ENCODE measurements at regions not wholly inside any gene's neighbourhood (a gene's known extent, or its start where the extent isn't known, plus 50 kb on each side); places are given as distances from the start of the nearest gene placed in this dataset.
"Not testable (repeated sequence)": the region's sequence is repeated elsewhere in the genome, so short reads cannot be mapped to it uniquely, and the experiment has no call there.

DNA sequence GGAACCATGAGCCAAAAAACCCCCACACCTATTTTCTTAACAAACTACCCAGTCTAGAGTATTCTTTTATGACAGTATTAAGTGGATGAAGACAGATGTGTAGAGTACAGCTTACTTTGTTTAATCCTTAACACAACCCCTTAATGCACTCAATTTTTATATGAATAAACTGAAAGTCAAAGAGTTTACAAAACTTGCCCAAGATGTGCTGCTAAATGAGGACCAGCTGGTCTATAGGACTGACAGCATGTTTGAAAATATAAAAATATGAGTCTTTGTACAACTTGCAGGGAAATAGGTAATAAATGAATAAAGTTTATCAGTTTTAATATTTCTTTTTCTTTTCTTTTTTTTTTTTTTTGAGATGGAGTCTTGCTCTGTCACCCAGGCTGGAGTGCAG, 102.3 kb downstream of the ZFY start:
- no peak for DNase-seq

DNA sequence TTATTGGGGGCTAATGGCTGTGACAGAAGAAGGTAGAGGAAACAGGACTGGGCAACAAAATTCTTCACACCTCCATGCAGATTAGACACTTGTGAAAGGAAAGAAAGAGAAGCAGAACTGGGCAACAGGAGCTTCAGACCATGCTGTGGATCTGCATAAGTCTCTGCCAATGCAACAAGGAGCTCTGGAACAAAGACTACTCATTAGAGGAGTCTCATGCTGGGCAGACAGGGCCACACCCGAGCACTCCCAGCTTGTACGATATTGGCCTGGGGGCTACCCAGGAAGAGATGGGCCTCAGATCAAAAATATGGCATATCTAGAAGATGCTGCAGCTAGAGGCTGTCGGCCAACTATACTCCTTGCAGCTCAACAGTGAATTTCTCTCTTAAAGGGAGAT, 105.2 kb downstream of the ZFY start:
- DNase-seq, result no peak

DNA sequence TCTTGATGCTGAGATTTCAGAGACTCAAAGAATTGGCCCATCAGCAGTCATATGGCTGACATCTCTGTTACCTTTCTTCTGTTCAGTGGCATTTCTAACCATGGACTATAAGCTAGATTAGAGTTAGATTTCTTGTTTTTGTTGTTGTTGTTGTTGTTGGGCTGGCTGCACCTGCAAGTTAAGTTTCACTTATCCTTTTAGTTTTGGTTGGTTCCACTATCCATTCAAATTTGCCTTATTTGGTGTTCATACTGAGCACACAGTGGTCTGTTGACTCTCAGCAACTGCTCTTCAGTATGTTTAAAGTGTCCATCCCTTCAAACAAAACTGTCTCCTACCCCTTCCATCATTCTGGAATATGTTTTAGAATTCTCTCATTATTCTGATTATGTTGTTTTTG, 106.8 kb downstream of the ZFY start:
- no peak for DNase-seq

DNA sequence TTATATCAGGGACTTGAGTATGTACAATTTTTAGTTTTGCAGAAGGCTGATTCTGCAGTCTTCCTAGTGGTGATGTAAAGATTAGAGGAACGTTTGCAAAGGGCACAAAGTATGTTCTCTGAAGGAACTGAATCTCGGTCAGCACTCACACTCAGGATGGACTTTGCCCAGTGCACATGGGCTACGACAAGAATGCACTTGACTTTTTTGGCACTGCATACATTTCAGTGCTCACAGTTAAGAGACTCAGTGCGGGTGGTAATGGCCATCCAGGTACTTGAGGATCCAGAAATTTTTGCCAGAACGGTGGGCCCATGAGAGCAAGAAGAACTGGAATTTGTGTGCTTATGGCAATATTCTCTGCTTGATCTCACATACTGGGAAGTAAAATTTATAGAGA, 107.7 kb downstream of the ZFY start:
- no peak for DNase-seq

DNA sequence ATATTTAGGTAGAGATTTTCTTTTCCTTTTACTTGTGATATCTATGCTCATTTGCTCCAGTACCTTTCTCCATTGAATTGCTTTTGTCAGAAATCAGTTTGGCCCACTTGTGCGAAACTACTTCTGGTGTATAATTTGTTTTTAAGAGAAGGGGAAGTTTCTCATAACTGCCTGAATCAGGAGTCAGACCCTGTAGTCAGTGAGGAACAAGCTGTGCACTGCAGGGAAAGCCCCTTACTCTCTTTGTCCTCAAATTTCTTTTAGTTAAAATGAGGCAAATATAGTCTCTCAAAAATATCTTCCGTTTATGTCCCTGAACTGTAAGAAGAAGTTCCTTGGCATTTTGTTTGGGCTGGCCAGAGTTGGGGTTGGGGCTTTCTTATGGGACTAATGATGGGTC, 109.9 kb downstream of the ZFY start:
- DNase-seq, result no peak

DNA sequence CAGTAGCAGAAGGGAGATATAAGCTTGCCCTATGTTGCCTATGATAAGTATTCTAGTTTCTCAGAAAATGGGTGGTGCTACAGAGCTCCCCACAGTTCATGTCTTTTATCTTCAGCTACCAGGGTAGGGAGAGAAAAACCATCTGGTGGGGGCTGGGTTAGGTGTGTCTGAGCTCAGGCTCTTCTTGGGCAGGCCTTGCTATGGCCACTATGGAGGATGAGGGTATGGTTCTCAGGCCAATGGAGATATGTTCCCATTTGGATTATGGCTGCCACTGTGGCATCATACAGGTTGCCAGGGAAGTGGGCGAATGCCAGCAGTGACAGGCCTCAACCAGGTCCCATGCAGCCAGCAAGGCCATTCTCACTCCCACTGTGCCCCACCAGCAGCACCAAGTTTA, 120.3 kb downstream of the ZFY start:
- not testable (repeated sequence) for DNase-seq

DNA sequence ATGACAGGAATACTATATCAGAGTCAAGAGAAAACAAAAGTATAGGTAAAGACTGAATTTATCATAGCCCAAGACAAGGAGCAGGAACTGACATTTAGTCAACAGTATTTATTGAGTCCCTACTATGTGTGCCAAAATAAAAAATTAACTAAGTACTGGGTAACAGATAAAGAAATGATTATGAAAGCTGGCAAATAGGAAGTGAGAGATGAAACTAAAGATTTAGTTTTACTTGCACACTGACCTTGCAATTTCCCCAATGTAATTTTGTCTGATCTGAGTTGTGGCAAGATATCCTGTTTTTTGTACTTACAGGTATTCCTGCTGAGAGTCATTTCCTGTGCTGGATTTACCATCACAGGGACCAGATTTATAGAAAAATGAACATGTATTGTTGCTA, 123.2 kb downstream of the ZFY start:
- not testable (repeated sequence) for DNase-seq

DNA sequence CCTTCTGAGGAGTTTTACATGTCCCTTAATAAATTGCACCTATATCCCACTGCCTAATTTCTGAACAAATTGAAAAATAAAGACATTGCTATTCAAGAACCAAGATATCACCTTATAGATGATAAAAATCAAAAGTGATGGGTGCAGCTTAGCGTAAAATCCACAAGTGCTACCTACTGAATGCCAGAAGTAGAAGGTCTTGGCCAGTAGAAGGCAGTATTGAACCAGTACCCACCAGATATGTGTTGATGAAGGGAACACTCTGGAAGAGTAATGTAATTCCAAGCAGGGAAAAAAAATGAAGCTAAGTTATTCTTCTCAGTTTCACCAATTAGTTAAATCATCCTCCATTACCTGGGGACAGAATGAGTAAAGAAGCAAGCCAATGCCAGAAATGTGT, 125.5 kb downstream of the ZFY start:
- not testable (repeated sequence) for DNase-seq

DNA sequence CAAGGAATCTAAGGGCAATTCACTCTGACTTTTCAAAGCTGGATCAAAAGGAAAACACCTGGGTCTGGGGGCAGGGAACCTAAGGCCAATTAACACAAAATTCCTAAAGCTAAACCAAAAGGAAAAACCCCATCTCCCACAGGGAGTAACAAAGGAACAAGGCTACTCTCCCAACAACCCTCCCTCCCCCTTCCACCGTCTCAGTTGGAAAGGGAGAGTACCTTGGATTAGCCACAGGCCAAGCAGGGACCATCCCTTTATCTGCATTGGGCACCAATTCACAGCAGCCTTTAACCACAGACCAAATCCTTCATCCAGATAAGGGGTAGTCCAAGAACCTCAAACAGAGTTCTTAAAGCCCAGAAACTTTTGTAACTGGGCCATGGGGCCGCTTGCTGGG, 153.0 kb downstream of the ZFY start:
- DNase-seq, result not testable (repeated sequence)

DNA sequence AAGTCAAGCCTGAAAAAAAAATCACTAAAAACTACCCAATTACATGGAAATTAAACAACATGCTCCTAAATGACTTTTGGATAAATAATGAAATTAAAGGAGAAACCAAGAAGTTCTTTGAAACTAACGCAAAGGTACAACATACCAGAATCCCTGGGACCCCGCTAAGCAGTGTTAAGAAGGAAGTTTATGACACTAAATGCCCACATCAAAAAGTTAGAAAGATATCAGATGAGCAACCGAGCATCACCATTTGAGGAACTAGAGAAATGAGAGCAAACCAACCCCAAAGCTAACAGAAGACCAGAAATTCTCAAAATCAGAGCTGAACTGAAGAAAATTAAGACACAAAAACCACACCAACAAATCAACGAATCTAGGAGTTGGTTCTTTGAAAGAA, 173.5 kb downstream of the ZFY start:
- not testable (repeated sequence) for DNase-seq

DNA sequence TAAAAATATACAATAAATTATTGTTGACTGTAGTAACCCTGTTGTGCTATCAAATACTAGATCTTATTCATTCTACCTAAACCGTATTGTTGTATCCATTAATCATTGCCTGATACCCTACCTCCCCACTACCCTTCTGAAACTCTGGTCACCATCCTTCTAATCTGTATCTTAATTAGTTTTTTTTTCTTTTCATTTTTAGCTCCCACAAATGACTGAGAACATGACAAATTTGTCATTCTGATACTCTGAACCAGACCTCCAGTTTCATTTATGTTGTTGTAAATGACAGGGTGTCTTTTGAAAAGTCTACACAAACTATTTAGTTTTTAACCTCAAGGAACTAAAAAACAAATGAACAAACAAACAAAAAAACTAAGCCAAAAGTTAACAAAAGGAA, 185.1 kb downstream of the ZFY start:
- DNase-seq, result not testable (repeated sequence)

DNA sequence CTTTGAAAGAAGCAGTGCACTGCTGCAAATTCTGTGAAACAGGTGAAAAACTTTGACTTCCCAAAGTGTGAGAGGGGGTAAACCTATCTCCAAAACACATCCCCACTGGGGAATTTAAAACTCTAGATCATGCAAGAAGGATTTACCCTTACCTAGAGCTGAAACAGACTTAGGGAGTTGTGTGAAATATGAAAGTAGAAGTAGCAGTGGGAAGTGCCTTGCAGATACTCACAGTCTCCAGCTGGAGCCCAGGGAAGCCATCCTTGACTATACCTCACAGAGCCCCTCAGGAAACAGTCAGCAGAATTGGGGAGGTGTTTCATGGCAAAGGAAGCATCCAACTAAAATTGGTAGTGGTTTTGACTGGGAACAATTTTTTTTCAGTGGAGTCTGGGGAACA, 185.5 kb downstream of the ZFY start:
- DNase-seq, result not testable (repeated sequence)

DNA sequence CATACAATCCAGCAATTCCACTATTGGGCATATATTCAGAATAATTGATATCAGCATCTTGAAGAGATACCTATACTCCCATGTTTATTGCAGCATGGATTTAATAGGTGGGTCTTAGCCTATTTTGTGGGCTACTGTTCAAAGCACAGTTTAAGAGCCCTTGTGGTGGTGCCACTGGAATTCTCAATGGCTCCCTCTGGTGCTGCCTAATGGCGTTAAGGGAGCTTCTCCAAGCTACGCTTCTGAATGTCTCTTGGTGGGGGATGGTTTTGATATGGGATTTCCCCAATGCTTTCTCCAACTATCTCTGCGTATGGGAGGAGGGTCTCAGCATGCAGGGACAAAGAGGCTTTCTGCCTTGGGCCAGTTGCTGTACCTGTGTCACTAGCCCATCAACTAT, 188.3 kb downstream of the ZFY start:
- not testable (repeated sequence) for DNase-seq

DNA sequence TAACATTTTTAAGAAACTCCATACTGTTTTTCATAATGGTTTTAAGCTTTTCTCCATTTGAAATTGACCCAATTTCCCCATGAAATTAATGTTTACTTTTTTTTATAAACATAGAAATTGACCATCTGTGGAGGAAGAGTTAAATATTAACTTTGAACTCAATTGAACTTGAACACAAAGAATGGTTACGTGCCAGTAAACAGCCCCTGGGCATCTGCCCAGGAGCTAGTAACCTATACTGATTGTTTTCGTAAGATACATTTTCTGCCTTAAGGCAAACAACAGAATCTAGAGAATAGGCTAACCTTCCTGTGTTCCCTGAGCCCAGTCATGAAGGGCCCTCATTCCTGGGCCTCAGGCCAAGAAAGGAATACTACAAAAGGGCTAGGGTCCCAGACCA, 235.9 kb downstream of the ZFY start:
- peak in 1 of 3 experiments; percentile 0 for DNase-seq

DNA sequence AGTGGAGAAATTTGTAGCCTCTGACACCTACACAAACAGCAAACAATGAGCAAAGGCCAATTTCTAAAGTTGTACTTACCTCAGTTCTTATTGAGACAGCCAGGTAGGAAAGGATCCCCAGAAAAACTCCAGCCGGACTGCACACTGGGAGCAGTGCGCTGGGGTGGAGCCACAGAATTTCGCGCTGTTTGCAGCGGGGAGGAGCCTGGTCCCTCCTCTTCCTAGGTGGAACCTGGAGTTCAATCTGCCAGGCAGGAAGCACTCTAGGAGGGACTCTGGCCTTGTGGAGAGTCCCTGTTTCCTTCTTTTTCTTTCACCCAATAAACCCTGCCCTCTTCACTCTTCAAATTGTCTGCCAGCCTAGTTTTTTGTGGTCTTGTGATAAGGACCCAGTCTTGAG, 259.9 kb downstream of the ZFY start:
- not testable (repeated sequence) for DNase-seq

DNA sequence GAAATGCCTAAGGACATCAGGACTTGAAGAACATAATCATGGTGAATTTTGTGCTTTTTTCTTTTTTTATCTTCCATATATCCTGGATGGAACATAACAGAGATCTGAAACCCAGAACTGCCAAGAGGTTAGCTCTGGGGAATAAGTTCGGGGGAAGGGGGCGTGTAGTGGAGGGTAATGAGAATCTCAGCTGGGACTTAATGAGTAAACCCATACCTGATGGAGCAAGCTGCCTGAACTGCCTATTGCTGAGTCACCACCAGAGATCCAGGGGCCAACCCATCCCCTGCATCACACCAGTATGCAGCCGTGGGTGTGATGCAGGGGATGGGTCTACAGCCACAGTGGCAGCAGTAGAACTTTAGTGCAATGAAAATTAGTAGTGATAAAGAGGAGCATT, 267.1 kb downstream of the ZFY start:
- not testable (repeated sequence) for DNase-seq

DNA sequence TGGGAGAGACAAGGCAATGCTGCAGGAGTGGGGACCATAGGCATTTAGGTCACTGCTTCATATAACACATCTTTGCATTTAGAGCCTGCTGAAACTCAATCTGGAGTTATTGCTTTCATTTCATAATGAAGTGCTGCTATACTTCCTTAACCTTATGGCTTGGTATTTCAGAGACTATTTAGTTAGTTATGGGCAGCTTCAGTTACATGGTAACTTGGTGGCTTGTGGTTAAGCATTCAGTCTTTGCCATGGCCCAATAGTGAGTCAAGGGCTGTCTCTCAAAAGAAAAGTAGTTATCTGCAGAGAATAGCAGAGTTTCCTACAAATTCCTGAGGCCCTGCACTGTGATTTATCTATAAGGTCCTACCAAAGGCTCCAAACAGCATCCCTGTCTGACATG, 271.6 kb downstream of the ZFY start:
- DNase-seq, result not testable (repeated sequence)

DNA sequence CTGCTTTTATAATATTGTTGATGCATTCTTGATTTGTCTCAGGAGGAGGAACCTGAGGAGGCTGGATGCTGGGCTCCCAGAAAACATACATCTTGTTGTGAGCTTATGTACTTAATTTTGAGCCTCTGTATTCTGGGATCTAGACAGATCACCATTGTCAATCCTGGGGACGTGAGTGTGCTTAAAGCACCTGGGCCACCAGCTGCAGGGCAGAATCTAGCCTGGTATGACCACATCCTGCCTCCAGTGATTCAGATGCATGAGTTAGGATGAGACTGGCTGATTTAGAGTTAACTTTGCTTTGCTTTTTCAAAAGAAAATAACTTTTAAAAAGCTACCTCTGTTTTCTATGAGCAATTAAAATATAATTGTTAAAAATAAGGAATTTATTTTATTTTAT, 278.0 kb downstream of the ZFY start:
- not testable (repeated sequence) for DNase-seq

DNA sequence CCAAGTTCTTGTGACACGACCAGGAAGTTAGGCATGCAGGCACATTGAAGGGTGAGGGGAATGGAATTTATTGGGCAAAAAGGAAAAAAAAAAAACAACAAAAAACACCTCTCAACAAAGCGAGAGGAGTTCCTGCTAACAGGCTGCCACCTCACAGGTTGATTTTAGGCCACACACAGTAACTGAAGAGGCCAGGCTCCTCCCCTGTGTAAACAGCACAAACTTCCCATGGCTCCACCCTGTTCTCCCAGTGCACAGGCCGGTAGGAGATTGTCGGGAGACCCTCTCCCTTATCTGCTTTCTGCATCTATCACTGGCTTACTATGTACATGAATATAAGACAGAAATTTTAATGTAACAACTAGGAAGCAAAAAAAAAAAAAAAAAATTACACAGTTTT, 283.0 kb downstream of the ZFY start:
- DNase-seq, result not testable (repeated sequence)

DNA sequence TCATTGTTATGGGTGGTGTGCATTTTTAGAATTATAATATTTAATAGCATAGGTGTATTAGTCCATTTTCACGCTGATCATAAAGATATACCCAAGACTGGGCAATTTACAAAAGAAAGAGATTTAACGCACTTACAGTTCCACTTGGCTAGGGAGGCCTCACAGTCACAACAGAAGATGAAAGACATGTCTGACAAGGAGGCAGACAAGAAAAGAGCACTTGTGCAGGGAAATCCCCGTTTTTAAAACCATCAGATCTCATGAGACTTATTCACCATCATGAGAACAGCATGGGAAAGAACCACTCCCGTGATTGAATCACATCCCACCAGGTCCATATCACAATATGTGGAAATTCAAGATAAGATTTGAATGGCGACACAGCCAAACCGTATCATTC, 283.4 kb downstream of the ZFY start:
- DNase-seq, result not testable (repeated sequence)

DNA sequence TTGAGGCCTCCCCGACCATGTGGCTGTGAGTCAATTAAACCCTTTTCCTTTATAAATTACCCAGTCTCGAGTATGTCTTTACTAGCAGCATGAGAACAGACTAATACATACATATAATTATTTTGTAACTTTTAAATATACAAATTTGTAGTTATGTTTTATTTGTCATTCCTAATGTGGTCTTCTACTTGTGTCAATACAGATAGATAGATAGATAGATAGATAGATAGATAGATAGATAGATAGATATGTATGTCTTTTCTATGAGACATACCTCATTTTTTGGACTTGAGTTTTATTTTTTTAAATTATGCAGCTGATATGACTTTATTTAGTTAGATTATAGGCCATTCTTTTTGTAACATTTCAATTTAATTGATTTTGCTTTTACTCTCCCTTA, 316.0 kb upstream of the TGIF2LY start:
- not testable (repeated sequence) for DNase-seq

DNA sequence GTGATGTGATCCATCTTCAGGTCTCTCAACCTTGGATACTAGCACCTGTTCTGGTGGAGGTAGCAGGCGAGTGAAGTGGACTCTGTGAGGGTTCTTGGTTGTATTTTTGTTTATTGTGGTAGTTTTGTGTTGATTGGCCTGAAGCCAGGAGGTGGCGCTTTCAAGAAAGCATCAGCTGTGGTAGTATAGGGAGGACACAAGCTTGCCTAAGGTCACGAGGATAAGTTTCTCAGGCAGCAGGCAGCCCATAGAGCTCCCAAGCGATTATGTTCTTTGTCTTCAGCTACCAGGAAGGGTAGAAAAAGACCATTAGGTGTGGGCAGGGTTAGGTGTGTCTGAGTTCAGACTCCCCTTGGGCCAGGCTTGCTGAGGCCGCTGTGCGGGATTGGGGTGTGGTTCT, 290.8 kb upstream of the TGIF2LY start:
- DNase-seq, result not testable (repeated sequence)

DNA sequence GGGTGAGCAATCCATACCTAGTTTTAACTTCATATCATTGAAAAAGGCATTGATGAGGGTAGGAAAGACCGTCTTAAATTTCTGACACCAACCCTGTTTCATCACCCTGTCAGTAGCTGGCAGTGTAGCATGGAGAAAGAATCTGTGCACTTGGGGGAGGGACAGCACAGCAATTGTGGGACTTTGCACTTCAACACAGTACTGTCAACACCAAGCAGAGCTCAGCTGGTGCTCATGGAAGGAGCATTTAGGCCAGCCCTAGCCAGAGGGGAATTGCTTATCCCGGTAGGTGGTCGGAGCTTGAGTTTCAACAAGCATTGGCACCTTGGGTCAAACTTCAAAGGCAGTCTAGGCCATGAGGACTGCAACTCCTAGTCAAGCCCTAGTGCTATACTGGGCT, 281.6 kb upstream of the TGIF2LY start:
- not testable (repeated sequence) for DNase-seq

DNA sequence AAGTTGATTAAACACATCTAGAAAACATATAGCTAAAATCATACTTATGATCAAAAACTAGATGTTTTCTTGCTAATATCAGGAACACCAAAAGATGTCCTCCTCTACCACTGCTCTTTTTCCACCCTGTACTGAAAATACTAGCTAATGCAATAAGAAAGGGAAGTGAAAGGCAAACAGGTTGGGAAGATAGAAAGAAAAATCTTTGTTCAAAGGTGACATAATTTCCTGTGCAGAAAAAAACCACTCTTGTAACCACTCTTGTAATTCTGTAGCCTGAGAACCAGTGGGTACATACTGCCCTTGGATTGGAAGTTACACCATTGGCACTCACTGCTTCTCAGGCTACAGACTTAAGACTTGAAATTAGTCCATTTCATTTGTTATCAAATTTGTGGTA, 258.9 kb upstream of the TGIF2LY start:
- DNase-seq, result not testable (repeated sequence)

DNA sequence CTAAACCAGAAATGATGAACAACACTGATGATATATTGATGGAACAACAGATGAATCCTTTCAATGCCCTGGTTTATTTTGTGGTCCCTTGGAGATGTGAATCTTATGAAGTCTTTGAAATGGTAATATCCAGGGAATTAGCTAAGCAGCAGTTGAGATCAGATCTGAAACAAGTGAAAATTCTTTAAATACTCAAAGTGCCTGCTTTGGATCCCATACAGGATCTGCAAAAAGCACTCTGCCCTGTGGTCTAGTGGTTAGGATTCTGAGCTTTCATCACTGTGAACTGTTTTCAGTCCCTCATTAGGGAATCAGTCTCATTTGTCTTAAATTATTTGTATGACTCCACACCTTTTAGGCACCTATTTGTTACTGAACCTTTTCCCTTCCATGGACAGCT, 211.3 kb upstream of the TGIF2LY start:
- not testable (repeated sequence) for DNase-seq

DNA sequence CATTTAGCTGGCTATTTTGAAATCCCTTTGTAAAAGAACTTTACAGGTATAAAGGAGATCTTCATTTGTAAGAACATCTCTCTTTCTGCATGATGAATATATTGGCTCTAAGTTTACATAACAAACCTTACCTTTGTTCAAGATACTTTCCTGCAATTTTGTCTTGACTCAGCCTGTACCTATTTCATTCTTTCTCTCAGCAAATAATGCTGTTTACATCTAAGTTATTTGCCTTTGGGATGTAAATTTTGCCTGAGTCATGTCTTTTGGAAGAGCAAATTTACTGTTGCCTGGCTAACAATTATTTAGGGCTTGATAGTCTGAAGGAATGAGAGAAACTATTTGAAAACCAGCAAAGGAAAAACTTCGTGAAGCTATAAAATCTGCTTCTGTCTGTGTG, 210.4 kb upstream of the TGIF2LY start:
- DNase-seq, result not testable (repeated sequence)

All from NCI-H1417 (cell line).